H1 (cell line): ENCODE measurements at regions not wholly inside any gene's neighbourhood (a gene's known extent, or its start where the extent isn't known, plus 50 kb on each side); places are given as distances from the start of the nearest gene placed in this dataset.

ENCODE experiments used
- CTCF ChIA-PET: fragments of 300-600 bp; sonication (Branson Sonifier 250); formaldehyde crosslinking; loops from one replicate; lab custom pipeline; 2021; ENCODE audit not compliant: partially characterized antibody; lab: Charles Lee
- POLR2A ChIA-PET: fragments of 300-600 bp; sonication (Branson Sonifier 250); formaldehyde crosslinking; loops from one replicate; lab custom pipeline; 2021; ENCODE audit warnings: inconsistent platforms; ENCODE audit not compliant: partially characterized antibody; lab: Charles Lee
- DNase-seq, 2 experiments: peaks; one replicate each; pipeline versions ENCODE4 v3.0.0 to v3.0.0-alpha.2; 2010 to 2022; ENCODE audit warnings: low spot score in 2 of 2, low read depth in 1 of 2, mixed read lengths in 1 of 2
- FAIRE-seq: peaks from 2 replicates; lab custom pipeline; 2011; peaks lifted over from hg19 to GRCh38; lab: Jason Lieb, UNC
- H2AFZ ChIP-seq: 2 replicates; pipeline ENCODE4 v1.8.1; 2012; ENCODE audit warnings: low read length, inconsistent platforms
- H2AK5ac ChIP-seq: 2 replicates; pipeline ENCODE4 v1.6.1; 2013; ENCODE audit warnings: low read depth, low read length
- H2BK120ac ChIP-seq: replicated peaks from 2 replicates; pipeline ENCODE3; 2013; ENCODE audit warnings: low read depth, low read length, inconsistent platforms
- H2BK12ac ChIP-seq: 2 replicates; pipeline ENCODE4 v1.6.1; 2013; ENCODE audit warnings: low read depth, low read length
- H2BK15ac ChIP-seq: 2 replicates; pipeline ENCODE4 v1.6.1; 2013; ENCODE audit warnings: low read length
- H2BK20ac ChIP-seq: 2 replicates; pipeline ENCODE4 v1.6.1; 2013; ENCODE audit warnings: low read length
- H2BK5ac ChIP-seq: 2 replicates; pipeline ENCODE4 v1.6.1; 2013; ENCODE audit warnings: low read depth, low read length
- H3K14ac ChIP-seq: 2 replicates; pipeline ENCODE4 v1.6.1; 2013; ENCODE audit warnings: inconsistent platforms; ENCODE audit not compliant: insufficient read length
- H3K18ac ChIP-seq: 2 replicates; pipeline ENCODE4 v1.6.1; 2013; ENCODE audit warnings: low read length; ENCODE audit errors: extremely low read depth
- H3K23ac ChIP-seq: 2 replicates; pipeline ENCODE4 v1.6.1; 2013; ENCODE audit warnings: inconsistent platforms; ENCODE audit not compliant: insufficient read length
- H3K23me2 ChIP-seq: 2 replicates; pipeline ENCODE4 v1.6.1; 2013; ENCODE audit warnings: low read depth, low read length
- H3K27ac ChIP-seq: 2 replicates; pipeline ENCODE4 v1.6.1; 2011; ENCODE audit warnings: low read depth, low read length, inconsistent platforms
- H3K27me3 ChIP-seq, 4 experiments: replicated peaks in 1 of 4; 1 replicate in 1 of 4; 2 replicates in 3 of 4; pipeline versions ENCODE4 v1.6.1 to v1.8.1; 2011 to 2013; ENCODE audit warnings: low read length in 3 of 4, mild to moderate bottlenecking in 3 of 4, inconsistent platforms in 2 of 4, mixed read lengths in 2 of 4, moderate library complexity in 1 of 4; ENCODE audit not compliant: control insufficient read depth in 3 of 4, insufficient read depth in 3 of 4; ENCODE audit errors: extremely low read depth in 1 of 4
- H3K36me3 ChIP-seq, 4 experiments: 2 replicates each; pipeline versions ENCODE4 v1.6.1 to v1.8.1; 2011 to 2013; ENCODE audit warnings: mild to moderate bottlenecking in 4 of 4, low read length in 3 of 4, moderate library complexity in 2 of 4, control low read depth in 1 of 4, inconsistent platforms in 1 of 4; ENCODE audit not compliant: insufficient read depth in 4 of 4, control insufficient read depth in 2 of 4
- H3K4ac ChIP-seq: replicated peaks from 2 replicates; pipeline ENCODE3; 2013; ENCODE audit warnings: low read length, low read depth, mixed read lengths, inconsistent platforms; ENCODE audit not compliant: insufficient read length
- H3K4me1 ChIP-seq, 4 experiments: replicated peaks in 1 of 4; 1 replicate in 1 of 4; 2 replicates in 3 of 4; pipeline versions ENCODE4 v1.6.1 to v1.8.1; 2011 to 2013; ENCODE audit warnings: low read length in 3 of 4, inconsistent platforms in 2 of 4, mixed read lengths in 1 of 4; ENCODE audit not compliant: insufficient read depth in 4 of 4, control insufficient read depth in 3 of 4
- H3K4me2 ChIP-seq, 2 experiments: 2 replicates each; pipeline versions ENCODE4 v1.6.1 to v1.8.1; 2011 to 2013; ENCODE audit warnings: low read depth in 2 of 2, low read length in 2 of 2, control low read depth in 1 of 2, inconsistent platforms in 1 of 2, mild to moderate bottlenecking in 1 of 2; ENCODE audit not compliant: insufficient read depth in 1 of 2
- H3K4me3 ChIP-seq, 4 experiments: fragments of 200-600, 300-600 bp in 1 of 4; sonication (generic), shearing (Covaris generic), sonication (Bioruptor Twin) in 1 of 4; 2 replicates each; pipeline versions ENCODE4 v1.5.1 to v1.8.1; 2011 to 2016; ENCODE audit warnings: low read length in 4 of 4, low read depth in 3 of 4, control low read depth in 2 of 4, inconsistent platforms in 2 of 4, mild to moderate bottlenecking in 2 of 4, mixed read lengths in 1 of 4, moderate library complexity in 1 of 4; ENCODE audit not compliant: insufficient read depth in 2 of 4; ENCODE audit errors: extremely low read depth in 1 of 4
- H3K56ac ChIP-seq: replicated peaks from 2 replicates; pipeline ENCODE3; 2013; ENCODE audit warnings: low read depth, mild to moderate bottlenecking, mixed read lengths, low read length, inconsistent platforms; ENCODE audit not compliant: insufficient read length
- H3K79me1 ChIP-seq: 2 replicates; pipeline ENCODE4 v1.6.1; 2013; ENCODE audit warnings: low read depth, low read length, control low read depth
- H3K79me2 ChIP-seq, 2 experiments: 2 replicates each; pipeline versions ENCODE4 v1.6.1 to v1.8.1; 2012 to 2013; ENCODE audit warnings: low read length in 2 of 2, mild to moderate bottlenecking in 2 of 2, inconsistent platforms in 1 of 2; ENCODE audit not compliant: insufficient read depth in 2 of 2, control insufficient read depth in 1 of 2
- H3K9ac ChIP-seq, 4 experiments: replicated peaks in 1 of 4; 1 replicate in 1 of 4; 2 replicates in 3 of 4; pipeline versions ENCODE4 v1.6.1 to v1.8.1; 2011 to 2013; ENCODE audit warnings: low read depth in 3 of 4, low read length in 3 of 4, control low read depth in 2 of 4, mild to moderate bottlenecking in 2 of 4, moderate library complexity in 2 of 4, inconsistent platforms in 1 of 4; ENCODE audit errors: extremely low read depth in 1 of 4
- H3K9me3 ChIP-seq, 2 experiments: 2 replicates each; pipeline versions ENCODE4 v1.6.1 to v1.8.1; 2012 to 2013; ENCODE audit warnings: mild to moderate bottlenecking in 2 of 2, moderate library complexity in 2 of 2, control low read depth in 1 of 2, inconsistent platforms in 1 of 2, low read depth in 1 of 2, low read length in 1 of 2, mixed read lengths in 1 of 2; ENCODE audit not compliant: insufficient read depth in 2 of 2
- H4K20me1 ChIP-seq, 2 experiments: replicated peaks in 1 of 2; 2 replicates each; pipeline versions ENCODE3 to v1.8.1; 2011 to 2013; ENCODE audit warnings: inconsistent platforms in 2 of 2, low read length in 2 of 2, mild to moderate bottlenecking in 1 of 2; ENCODE audit not compliant: insufficient read depth in 2 of 2, control insufficient read depth in 1 of 2
- H4K5ac ChIP-seq: 2 replicates; pipeline ENCODE4 v1.6.1; 2013; ENCODE audit warnings: low read length, low read depth, mixed read lengths, inconsistent platforms; ENCODE audit not compliant: insufficient read length
- H4K8ac ChIP-seq: 2 replicates; pipeline ENCODE4 v1.8.0; 2013; ENCODE audit warnings: mild to moderate bottlenecking, moderate library complexity, low read length, inconsistent platforms; ENCODE audit not compliant: insufficient read depth; ENCODE audit errors: extremely low read depth
- H4K91ac ChIP-seq: replicated peaks from 2 replicates; pipeline ENCODE3; 2013; ENCODE audit warnings: low read length, mixed read lengths, inconsistent platforms; ENCODE audit not compliant: insufficient read length
- EP300 ChIP-seq, 2 experiments: IDR thresholded peaks; 1 replicate in 1 of 2; 2 replicates in 1 of 2; pipeline ENCODE4 v1.6.1; 2011 to 2012; ENCODE audit warnings: low read depth in 2 of 2, low read length in 2 of 2, mild to moderate bottlenecking in 2 of 2, borderline replicate concordance in 1 of 2, inconsistent platforms in 1 of 2, moderate library complexity in 1 of 2
- HDAC2 ChIP-seq, 2 experiments: fragments of 300-600 bp in 1 of 2; sonication (generic) in 1 of 2; IDR thresholded peaks; 2 replicates each; pipeline ENCODE4 v1.6.1; 2011 to 2012; ENCODE audit warnings: low read depth in 2 of 2, low read length in 2 of 2, mild to moderate bottlenecking in 2 of 2, moderate library complexity in 2 of 2, borderline replicate concordance in 1 of 2, inconsistent platforms in 1 of 2
- JUND ChIP-seq: IDR thresholded peaks from 2 replicates; pipeline ENCODE4 v1.6.1; 2011; ENCODE audit warnings: mild to moderate bottlenecking, improper control_type of control experiment, low read length
- KDM4A ChIP-seq: IDR thresholded peaks from one replicate; pipeline ENCODE4 v1.7.1; 2012; ENCODE audit warnings: low read depth, mild to moderate bottlenecking, moderate library complexity, low read length, inconsistent platforms; ENCODE audit not compliant: severe bottlenecking
- RAD21 ChIP-seq, 2 experiments: IDR thresholded peaks in 1 of 2; conservative IDR thresholded peaks in 1 of 2; 2 replicates each; pipeline ENCODE4 v1.6.1; 2011; ENCODE audit warnings: low read depth in 2 of 2, low read length in 2 of 2, improper control_type of control experiment in 1 of 2, inconsistent platforms in 1 of 2, mild to moderate bottlenecking in 1 of 2, moderate library complexity in 1 of 2
- RFX5 ChIP-seq: IDR thresholded peaks from 2 replicates; pipeline ENCODE4 v1.6.1; 2011; ENCODE audit warnings: low read depth, low read length, improper control_type of control experiment, borderline replicate concordance
- SP2 ChIP-seq: IDR thresholded peaks from 2 replicates; pipeline ENCODE4 v1.6.1; 2012; ENCODE audit warnings: mild to moderate bottlenecking, low read length, inconsistent platforms
- SP4 ChIP-seq: IDR thresholded peaks from 2 replicates; pipeline ENCODE4 v1.6.1; 2012; ENCODE audit warnings: low read length, inconsistent platforms
- SUZ12 ChIP-seq: fragments of 200-600 bp; sonication (generic); IDR thresholded peaks from 2 replicates; pipeline ENCODE4 v1.6.1; 2012; ENCODE audit warnings: mild to moderate bottlenecking, inconsistent platforms, low read length, moderate library complexity, mixed read lengths
- TBP ChIP-seq: IDR thresholded peaks from 2 replicates; pipeline ENCODE4 v1.6.1; 2011; ENCODE audit warnings: low read depth, low read length, improper control_type of control experiment
- USF2 ChIP-seq: IDR thresholded peaks from 2 replicates; pipeline ENCODE4 v1.6.1; 2011; ENCODE audit warnings: low read length, improper control_type of control experiment
- YY1 ChIP-seq: IDR thresholded peaks from 2 replicates; pipeline ENCODE4 v1.6.1; 2011; ENCODE audit warnings: low read depth, mild to moderate bottlenecking, low read length
- WGBS, 2 experiments: shearing (Covaris generic) in 1 of 2; methylation state at CpG; one replicate each; pipeline versions ENCODE4 v1.1.6 to v1.1.7; 2013 to 2015; ENCODE audit warnings: low lambda C conversion rate in 2 of 2, mixed read lengths in 2 of 2, inconsistent platforms in 1 of 2, low coverage in 1 of 2, missing lambda C conversion rate in 1 of 2; ENCODE audit not compliant: insufficient replicate concordance in 2 of 2, insufficient coverage in 1 of 2, insufficient read length in 1 of 2; ENCODE audit errors: extremely low coverage in 1 of 2, missing lambda C conversion rate in 1 of 2; 5-methylcytosine and 5-hydroxymethylcytosine counted together

GRCh38 chr3:135490219-135490915 is 475.2 kb upstream of the PPP2R3A start:
- DNase-seq (no peak), FAIRE-seq (no peak)
- Histone ChIP-seq H3K23ac (no peak overlapping the region), H3K27me3 (no peaks in the 10 kb centered on the region), H3K36me3 (no peaks in the 10 kb centered on the region), H3K4ac (no peak overlapping the region), H3K56ac (no peak overlapping the region), H2BK5ac (no peak overlapping the region), H3K4me1 (no peaks in the 10 kb centered on the region), H3K18ac (no peak overlapping the region), H3K4me3 (no peak overlapping the region), H4K5ac (no peak overlapping the region), H3K23me2 (no peaks in the 10 kb centered on the region), H4K8ac (no peak overlapping the region), H3K4me2 (no peak overlapping the region), H3K79me1 (no peaks in the 10 kb centered on the region), H3K9me3 (no peaks in the 10 kb centered on the region), H4K20me1 (no peaks in the 10 kb centered on the region), H3K79me2 (no peaks in the 10 kb centered on the region), H4K91ac (no peak overlapping the region), H3K27ac (no peak overlapping the region), H2BK120ac (no peak overlapping the region), H2BK20ac (no peak overlapping the region), H3K9ac (no peak overlapping the region), H2AFZ (no peak overlapping the region), H2BK15ac (no peak overlapping the region), H3K14ac (no peak overlapping the region), H2AK5ac (no peak overlapping the region), H2BK12ac (no peak overlapping the region)
- ChIA-PET POLR2A (no interaction called here), CTCF (no interaction called here)
- 88% methylated on average over 4 of the region's 4 CpGs; no CpG with 5 or more reads in 1 of the 2 experiments for WGBS, 2 experiments
- no peak for TF ChIP-seq RFX5
- TF ChIP-seq USF2 = no peak
- TF ChIP-seq SUZ12 = no peak
- no peak for TF ChIP-seq SP2
- TF ChIP-seq HDAC2 (IDR thresholded peaks at IDR 0.05; ENCODE audit: borderline replicate concordance in 1 of 2, low read depth in 2 of 2, low read length in 2 of 2) = no peak
- TF ChIP-seq TBP = no peak
- no peak for TF ChIP-seq RAD21 (IDR thresholded peaks at IDR 0.05 in 1 of 2, conservative IDR thresholded peaks at IDR 0.05 in 1 of 2; ENCODE audit: low read depth in 2 of 2, low read length in 2 of 2)
- no peak for TF ChIP-seq YY1
- no peak for TF ChIP-seq EP300 (IDR thresholded peaks at IDR 0.05; ENCODE audit: borderline replicate concordance in 1 of 2, low read depth in 2 of 2, low read length in 2 of 2)
- no peak for TF ChIP-seq KDM4A
- no peak for TF ChIP-seq JUND
- no peak for TF ChIP-seq SP4
